Activated effector memory CD4-positive, alpha-beta T cell treated with anti-CD3 and anti-CD28 coated beads, Interleukin-2, amount 50 U/mL, for 16 hours (primary cell): ENCODE measurements at regions not wholly inside any gene's neighbourhood (a gene's known extent, or its start where the extent isn't known, plus 50 kb on each side); places are given as distances from the start of the nearest gene placed in this dataset.
A peak's percentile ranks its signal among the peaks of the same experiment; 100 is the strongest.
"Not testable (repeated sequence)": the region's sequence is repeated elsewhere in the genome, so short reads cannot be mapped to it uniquely, and the experiment has no call there.

Source experiments
- DNase-seq: peaks from one replicate; pipeline ENCODE4 v3.0.0-alpha.2; 2020

GRCh38 chr6:6993503-6994237, 114.1 kb upstream of the RREB1 start:
- no peak for DNase-seq

DNA sequence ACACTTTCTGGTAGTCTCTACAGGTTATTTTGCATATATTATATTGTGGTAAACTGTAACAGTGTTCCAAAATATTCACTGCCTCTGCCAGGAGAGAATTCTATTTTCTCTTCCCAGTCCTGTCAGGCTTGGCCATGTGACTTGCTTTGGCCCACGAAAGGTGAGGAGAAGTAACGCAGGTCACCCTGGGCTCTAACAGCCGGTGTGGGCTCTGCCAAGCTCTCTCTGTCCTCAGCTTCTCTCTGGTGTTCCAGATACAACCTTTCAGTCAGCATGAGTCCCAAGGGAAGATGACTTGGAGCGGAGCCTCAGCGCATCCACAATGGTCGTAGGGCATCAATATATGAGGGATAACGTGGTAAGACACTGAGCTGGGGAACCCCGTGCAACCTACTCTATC, 113.0 kb upstream of the RREB1 start:
- DNase-seq, result no peak

- DNase-seq, result no peak
Measured at GRCh38 chr6:6995328-6995727, 112.4 kb upstream of the RREB1 start.

DNA sequence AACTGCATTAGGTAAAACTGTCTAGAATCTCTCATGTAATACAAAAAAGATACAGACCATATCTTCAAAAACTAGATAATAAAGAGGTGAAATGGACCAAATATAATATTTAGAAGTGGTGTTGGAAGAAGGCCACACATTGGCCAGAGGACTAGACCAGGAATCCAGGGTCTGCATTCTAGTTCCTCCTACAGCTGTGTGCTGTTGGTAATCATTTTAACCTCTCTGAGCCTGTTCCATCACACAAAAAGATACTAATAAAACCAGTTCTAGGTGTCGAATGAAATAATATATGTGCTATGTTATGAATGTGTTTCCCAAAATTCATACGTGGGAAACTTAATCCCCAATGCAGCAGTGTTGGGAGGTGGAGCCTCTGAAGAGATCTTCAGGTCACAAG, 111.6 kb upstream of the RREB1 start:
- DNase-seq, result no peak

DNA sequence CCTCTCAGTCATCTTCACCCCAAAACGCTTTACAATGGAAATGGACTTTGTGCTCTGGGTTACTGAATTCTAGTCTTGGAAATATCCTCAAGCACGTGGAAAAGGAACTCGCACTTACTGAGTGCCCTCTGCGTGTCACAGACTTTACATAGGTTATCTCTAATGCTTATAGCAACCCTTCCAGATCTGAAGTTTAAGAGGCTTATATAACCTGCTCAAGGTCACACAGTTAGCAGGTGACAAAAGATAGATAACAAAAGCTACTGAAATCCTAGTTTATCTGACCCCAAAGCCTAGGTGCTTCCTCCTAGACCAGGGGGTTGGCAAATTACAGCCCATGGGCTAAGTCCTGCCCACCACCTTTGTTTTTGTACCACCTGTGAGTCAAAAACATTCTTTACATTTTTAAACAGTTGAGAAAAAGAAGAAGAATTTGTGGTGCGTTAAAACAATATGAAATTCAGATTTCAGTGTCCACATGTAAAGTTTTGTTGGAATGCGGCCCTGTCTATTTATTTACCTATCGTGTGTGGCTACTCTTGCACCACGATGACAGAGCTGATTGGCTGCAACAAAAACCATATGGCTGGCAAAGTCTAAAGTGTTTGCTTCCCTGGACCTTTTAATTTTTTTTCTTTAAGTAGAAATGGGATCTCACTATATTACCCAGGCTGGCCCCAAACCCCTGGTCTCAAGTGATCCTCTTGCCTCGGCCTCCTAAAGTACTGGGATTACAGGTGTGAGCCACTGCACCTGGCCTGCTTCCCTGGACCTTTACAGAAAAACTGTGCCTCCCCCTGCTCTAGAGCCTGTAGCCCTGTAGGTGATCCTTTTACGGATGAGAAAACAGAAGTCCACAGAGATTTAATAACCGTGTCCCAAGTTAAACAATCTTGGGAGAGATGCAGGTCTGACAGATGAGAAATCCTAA, 110.2 kb upstream of the RREB1 start:
- no peak for DNase-seq

- peak; percentile 25 for DNase-seq
Measured at GRCh38 chr6:6998194-6998569, 109.6 kb upstream of the RREB1 start.

GRCh38 chr6:7000825-7001777, 106.7 kb upstream of the RREB1 start:
- no peak for DNase-seq

DNA sequence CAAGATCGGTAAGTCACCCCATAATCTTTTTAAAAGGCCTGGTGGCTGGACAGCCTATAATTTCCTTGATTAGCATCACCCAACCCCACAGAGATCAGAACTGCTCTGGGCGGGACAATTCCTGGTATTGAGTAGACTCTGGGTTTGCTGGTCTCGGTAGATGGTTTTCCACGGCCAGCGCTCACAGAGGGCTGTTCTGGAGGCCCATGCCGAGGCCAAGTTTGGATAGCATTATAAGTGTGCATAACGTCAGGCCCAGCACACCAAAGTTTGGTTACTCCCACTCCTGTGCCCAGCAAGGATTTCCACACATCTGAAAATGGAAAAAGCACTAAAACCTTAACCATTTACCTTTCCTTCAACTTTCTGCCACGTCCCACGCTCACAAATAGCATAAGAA, 104.7 kb upstream of the RREB1 start:
- DNase-seq, result no peak

- no peak for DNase-seq
Measured at GRCh38 chr6:7004581-7005297, 103.0 kb upstream of the RREB1 start.

DNA sequence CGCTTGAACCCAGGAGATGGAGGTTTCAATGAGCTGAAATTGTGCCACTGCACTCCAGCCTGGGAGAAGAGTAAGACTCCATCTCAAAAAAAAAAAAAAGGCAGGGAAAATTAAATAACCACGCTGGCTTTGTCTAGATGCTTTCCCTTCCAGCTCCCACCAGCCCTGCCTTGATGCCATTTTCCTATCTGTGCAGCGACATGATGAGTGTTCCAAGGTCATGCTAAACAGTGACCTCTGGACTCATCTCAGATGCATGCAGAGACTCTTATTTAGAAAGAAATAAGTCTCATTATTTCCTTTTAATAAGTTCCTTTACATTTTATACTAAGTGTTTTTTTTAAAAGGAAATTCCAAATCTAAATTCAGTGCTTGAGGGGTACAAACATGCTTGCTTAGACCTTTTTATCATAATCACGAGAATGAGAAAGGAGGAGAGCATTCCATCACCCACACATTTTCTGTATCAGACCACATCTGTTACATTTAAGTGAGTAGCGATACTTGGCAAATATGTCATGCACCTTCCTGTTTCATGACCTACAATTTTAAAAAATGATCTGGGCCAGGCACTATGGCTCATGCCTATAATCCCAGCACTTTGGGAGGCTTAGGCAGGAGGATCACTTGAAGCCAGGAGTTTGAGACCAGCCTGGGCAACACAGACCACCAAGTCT, 101.1 kb upstream of the RREB1 start:
- no peak for DNase-seq

GRCh38 chr6:7008451-7008988, 99.2 kb upstream of the RREB1 start:
- no peak for DNase-seq

- DNase-seq, result no peak
Measured at GRCh38 chr6:7016226-7016625, 91.5 kb upstream of the RREB1 start.

DNA sequence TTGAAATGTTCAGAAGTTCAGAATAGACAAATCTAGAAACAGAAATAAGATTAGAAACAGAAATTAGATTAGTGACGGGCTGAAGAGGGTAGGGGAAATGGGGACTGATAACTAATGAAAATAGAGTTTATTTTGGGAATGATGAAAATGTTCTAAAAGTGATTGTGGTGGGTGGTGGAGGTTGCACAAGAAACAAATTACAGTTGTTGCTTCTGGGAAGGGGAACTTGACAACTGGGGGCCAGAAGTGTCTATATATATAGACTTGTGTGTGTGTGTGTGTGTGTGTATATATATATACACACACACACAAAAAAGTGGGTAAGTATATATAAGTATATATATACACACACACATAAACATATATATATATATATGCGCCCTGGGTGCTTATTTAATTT, 86.5 kb upstream of the RREB1 start:
- no peak for DNase-seq

DNA sequence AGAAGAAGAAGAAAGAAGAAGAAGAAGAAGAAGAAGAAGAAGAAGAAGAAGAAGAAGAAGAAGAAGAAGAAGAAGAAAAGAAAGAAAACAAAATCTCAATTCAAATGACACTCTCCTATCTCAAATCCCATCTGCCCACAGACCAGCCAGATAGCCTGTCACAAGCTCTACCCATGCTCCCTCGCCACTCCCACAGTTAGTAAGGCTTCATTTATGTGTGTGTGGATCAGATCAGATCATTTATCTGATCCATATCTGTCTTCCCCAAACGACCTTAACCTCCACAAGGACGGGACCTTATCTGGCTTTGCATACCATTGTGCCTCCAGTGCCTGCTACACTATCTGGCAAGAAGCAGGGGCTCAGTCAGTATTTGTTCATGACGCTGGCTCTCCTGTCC, 81.9 kb upstream of the RREB1 start:
- DNase-seq, result no peak

GRCh38 chr6:7028963-7029362, 78.8 kb upstream of the RREB1 start:
- not testable (repeated sequence) for DNase-seq

- DNase-seq, result not testable (repeated sequence)
Measured at GRCh38 chr6:7030968-7031367, 76.8 kb upstream of the RREB1 start.

GRCh38 chr6:7033202-7033601, 74.6 kb upstream of the RREB1 start:
- DNase-seq, result no peak

- no peak for DNase-seq
Measured at GRCh38 chr6:7034055-7034454, 73.7 kb upstream of the RREB1 start.

DNA sequence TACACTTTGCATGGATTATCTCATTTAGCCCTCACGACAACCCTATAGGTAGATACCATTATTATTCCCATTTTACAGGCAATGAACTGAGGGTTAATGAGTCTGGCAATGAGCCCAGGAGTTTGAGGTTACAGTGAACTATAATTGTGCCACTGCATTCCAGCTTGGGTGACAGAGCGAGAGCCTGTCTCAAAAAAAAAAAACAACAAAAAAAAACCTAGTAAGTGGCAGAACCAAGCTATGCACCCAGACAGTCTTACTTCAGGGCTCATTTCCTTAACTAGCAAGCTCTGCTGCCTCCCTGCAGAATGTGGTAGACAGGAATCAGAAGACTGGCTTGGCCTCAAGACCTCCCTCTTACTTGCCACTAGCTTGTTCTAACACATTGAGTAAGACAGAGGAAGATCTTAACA, 71.9 kb upstream of the RREB1 start:
- no peak for DNase-seq

DNA sequence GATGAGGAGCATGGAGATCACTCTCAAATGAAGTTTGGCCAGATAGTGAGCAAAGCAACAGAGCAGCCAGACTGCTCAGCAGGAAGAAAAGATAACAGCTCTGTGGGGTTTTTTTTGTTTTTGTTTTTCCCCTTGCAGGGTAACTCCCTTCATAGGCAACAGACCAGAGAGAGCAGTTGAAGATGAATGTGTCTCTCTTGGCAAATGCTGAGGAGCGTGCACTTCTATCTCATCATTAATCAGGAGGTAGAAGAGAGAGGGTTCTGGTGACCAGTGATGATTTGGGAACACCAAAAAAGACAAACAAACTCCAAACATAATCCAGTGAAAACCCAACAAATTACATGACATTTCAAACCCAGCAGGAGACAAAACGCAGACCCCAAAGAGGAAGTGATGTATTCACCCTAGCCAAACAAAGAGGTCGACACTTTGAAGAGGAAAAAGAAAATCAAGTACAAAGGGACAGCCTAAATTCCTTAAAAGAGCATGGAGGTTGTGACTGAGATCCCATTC, 66.2 kb upstream of the RREB1 start:
- no peak for DNase-seq

DNA sequence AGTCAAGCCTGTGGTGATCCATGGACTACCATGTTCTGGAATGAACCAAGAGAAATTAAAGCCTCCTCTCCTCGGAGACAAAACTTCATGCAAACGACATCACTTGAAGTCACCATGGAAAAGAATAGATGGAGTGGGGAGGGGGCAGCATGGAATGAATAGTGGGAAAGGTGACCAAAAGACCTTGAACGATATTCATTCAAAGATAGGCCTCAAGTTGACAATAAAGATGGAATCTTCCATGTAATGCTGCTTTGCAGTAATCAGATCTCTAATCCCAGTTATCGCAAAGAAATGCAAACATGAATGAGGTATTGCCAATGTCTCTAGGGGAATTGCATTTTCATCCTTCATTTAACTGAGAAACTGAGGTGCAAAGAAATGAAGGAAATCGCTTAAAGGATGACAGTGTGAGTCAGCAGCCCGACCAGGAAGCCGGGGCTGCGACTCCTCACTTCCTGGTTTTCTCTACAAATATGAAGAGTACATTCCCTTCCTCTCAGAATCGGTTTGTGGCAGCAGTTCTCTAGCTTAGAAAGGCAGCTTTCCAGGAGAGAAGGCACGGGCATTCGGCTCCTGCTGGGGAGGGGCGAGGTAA, 65.6 kb upstream of the RREB1 start:
- no peak for DNase-seq
